ENCODE measurements at regions not wholly inside any gene's neighbourhood (a gene's known extent, or its start where the extent isn't known, plus 50 kb on each side); places are given as distances from the start of the nearest gene placed in this dataset.

DNA sequence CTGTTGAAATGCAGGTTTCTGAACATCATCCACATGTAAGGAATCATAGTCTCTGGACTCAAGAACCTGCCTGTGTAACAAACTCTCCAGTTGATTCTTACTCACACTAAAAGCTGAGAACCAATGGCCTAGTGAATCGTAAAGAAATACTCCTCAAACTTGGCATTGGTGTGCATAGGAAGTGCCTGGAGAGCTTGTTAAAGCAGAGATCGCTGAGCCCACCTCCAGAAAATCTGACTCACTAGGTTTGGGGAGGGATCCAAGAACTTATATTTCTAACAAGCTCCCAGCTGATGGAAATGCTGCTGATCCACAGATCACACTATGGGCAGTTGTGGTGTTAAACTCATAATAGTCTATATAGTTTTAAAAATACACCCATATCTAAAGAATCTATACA, 55.8 kb upstream of the LMCD1 start:
- ATAC-seq (no peak), DNase-seq (no peak)
- H3K4me3 Mint-ChIP-seq = no peak overlapping the region
- H3K9me3 Mint-ChIP-seq = no peaks in the 10 kb centered on the region
- H3K4me1 Mint-ChIP-seq = no peaks in the 10 kb centered on the region
- peaks cover 8% of the 10 kb centered on the region for H3K27me3 Mint-ChIP-seq
- no peak overlapping the region for H3K27ac Mint-ChIP-seq

DNA sequence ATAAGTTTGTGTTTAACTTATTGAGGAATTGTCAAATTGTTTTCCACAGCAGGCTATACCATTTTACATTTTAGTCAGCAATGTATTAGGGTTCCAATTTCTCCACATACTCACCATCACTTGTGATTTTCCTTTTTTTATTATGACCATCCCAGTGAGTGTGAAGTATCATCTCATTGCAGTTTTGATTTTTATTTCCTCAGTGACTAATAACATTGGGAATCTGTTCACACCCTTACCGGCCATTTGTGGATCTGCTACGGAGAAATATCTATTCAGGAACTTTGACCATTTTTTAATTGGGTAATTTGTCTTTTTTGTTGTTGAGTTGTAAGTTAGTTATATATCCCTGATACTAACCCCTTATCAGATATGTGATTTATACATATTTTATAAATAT, 54.8 kb upstream of the LMCD1 start:
- H3K4me3 Mint-ChIP-seq = no peak overlapping the region
- H3K4me1 Mint-ChIP-seq = no peaks in the 10 kb centered on the region
- no peak overlapping the region for H3K27ac Mint-ChIP-seq
- ATAC-seq (no peak), DNase-seq (no peak)
- H3K9me3 Mint-ChIP-seq = no peaks in the 10 kb centered on the region
- peaks cover 8% of the 10 kb centered on the region for H3K27me3 Mint-ChIP-seq

GRCh38 chr3:8450618-8451017, 51.0 kb upstream of the LMCD1 start:
- Mint-ChIP-seq H3K9me3 (no peaks in the 10 kb centered on the region), H3K27me3 (peaks cover 8% of the 10 kb centered on the region), H3K27ac (no peak overlapping the region), H3K4me1 (no peaks in the 10 kb centered on the region), H3K4me3 (no peak overlapping the region)
- DNase-seq = no peak
- ATAC-seq = no peak

GRCh38 chr3:8451696-8452095, 49.9 kb upstream of the LMCD1 start:
- ATAC-seq = no peak
- Mint-ChIP-seq H3K27ac (no peak overlapping the region), H3K9me3 (no peaks in the 10 kb centered on the region)

More at GRCh38 chr3:8451696-8452095, 49.9 kb upstream of the LMCD1 start:
- H3K27me3 Mint-ChIP-seq = peaks cover 8% of the 10 kb centered on the region
- DNase-seq = no peak
- H3K4me3 Mint-ChIP-seq = no peak overlapping the region
- no peaks in the 10 kb centered on the region for H3K4me1 Mint-ChIP-seq
